ENCODE measurements at regions not wholly inside any gene's neighbourhood (a gene's known extent, or its start where the extent isn't known, plus 50 kb on each side); places are given as distances from the start of the nearest gene placed in this dataset.

GRCh38 chr9:26264709-26265601 is 586.7 kb upstream of the TUSC1 start:
- peak overlapping the region; percentile 1 for H3K27ac ChIP-seq
- DNase-seq (ENCODE audit: low read depth, low spot score) = no peak

- H3K27ac ChIP-seq = no peak overlapping the region
- DNase-seq (ENCODE audit: low read depth, low spot score) = no peak
These were observed 585.2 kb upstream of the TUSC1 start for GRCh38 chr9:26263478-26263877.

DNA sequence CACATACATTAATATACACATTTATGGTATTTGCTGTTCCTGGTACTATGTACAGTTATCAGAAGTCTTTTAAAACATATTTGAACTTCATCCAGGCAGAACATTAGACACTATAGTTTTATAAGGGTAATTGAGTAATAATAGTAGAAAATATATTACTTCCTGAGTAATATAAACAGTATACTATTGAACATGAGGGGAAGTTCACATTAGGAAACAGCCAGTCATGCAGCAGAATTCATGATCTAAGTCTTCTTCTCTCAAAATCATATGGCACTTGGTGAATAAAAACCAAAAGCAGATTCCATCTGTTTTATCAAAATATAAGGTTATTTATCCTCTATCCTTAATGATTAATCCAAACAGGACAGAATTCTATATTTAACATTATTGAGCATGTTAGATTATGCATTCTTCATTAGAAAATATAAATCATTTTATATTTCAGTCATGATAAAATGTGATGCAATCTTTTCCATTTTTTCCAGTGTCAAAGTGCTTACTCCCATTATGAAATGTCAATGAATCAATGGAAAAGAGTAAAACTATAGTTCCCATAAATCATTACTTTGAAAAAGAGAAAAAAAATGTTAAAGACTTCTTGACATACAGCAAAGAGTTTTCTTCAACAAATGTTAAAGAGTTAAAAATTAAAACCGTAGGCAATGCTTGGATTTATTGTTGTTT is 584.3 kb upstream of the TUSC1 start:
- peak overlapping the region; percentile 66 for H3K27ac ChIP-seq
- no peak for DNase-seq (ENCODE audit: low read depth, low spot score)

GRCh38 chr9:26261503-26262330 is 583.5 kb upstream of the TUSC1 start:
- DNase-seq (ENCODE audit: low read depth, low spot score) = no peak
- H3K27ac ChIP-seq = peak overlapping the region; percentile 66

- peak overlapping the region; percentile 66 for H3K27ac ChIP-seq
- DNase-seq (ENCODE audit: low read depth, low spot score) = no peak
These were observed 582.0 kb upstream of the TUSC1 start for GRCh38 chr9:26260238-26260637.

DNA sequence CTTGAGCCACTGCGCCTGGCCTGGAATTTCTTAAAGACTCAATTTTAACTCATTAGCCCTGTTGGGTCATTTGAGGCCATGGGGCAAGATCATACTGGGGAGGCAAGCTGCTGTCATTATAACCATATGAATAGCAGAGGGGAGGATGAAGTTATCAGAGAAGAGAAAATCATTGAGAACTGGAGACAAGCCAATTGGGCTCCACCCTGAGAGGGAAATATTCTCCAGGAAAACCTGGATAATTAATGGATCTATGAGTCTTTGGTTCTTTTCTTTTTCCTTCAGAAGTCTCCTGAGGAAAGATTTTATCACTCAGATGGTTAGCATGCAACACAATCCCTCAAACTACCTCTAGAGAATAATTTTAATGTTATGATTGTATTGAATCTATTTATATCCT is 569.6 kb upstream of the TUSC1 start:
- H3K27ac ChIP-seq = no peak overlapping the region
- no peak for DNase-seq (ENCODE audit: low read depth, low spot score)

DNA sequence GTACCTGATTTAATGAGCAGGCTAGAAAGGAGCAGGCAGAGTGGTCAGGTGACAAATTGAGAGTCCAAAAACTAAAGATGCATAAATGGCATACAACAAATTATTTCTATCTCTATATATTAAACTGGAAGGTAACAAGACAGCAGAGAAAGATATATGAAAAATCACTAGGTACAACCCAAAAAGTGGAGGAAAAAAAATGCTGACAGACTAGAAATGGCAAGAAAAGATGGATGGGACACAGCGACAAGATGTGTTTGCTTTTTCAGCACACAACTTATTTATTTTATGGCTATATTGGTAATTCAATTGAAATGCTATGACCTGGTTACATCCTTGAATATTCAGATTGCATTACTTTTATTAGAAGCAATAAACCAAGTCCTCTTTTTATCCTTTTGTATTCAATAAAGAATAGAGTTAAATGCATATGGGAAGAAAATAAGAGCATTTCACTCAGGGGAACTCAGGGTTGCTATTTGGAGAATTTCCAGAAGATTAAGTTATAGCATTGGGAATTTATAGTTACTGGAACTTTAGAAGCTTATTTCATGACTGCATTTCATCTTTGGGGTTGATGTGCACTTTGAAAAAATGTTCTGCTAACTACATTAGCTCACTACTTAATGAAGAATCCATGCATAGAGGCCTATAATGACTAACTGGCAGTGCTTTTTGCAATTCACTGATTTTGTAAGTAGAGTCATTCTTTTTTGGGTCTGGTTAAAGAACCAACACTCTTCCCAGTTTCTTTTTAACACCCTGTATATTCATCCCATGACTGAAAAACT is 566.6 kb upstream of the TUSC1 start:
- no peak overlapping the region for H3K27ac ChIP-seq
- DNase-seq (ENCODE audit: low read depth, low spot score) = no peak

DNA sequence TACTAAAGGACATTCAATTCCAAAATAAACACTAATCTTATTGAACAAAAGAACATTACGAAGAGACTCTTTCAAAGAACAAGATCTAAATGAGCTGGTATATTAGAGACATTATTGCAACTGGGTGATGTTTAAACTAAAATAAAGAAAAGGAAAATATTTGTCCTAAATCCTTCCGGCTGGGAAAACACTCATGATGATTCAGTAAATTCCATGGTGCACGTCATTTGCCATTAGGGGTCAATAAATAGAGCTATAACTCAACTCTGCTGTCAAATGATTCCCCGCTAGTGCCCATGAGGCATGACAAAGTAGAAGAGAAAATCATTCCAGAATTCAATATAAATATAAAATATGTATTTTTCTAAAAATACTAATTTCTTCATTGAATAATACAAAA is 565.5 kb upstream of the TUSC1 start:
- H3K27ac ChIP-seq = no peak overlapping the region
- DNase-seq (ENCODE audit: low read depth, low spot score) = no peak

GRCh38 chr9:26243029-26243697 is 564.9 kb upstream of the TUSC1 start:
- no peak overlapping the region for H3K27ac ChIP-seq
- no peak for DNase-seq (ENCODE audit: low read depth, low spot score)

GRCh38 chr9:26240020-26240419 is 561.8 kb upstream of the TUSC1 start:
- H3K27ac ChIP-seq = no peak overlapping the region
- no peak for DNase-seq (ENCODE audit: low read depth, low spot score)

- DNase-seq (ENCODE audit: low read depth, low spot score) = no peak
- H3K27ac ChIP-seq = no peak overlapping the region
These were observed 559.0 kb upstream of the TUSC1 start for GRCh38 chr9:26237256-26237655.

GRCh38 chr9:26234865-26235264 is 556.6 kb upstream of the TUSC1 start:
- H3K27ac ChIP-seq = no peak overlapping the region
- DNase-seq (ENCODE audit: low read depth, low spot score) = no peak

- DNase-seq (ENCODE audit: low read depth, low spot score) = no peak
- no peak overlapping the region for H3K27ac ChIP-seq
These were observed 553.1 kb upstream of the TUSC1 start for GRCh38 chr9:26231391-26231790.

DNA sequence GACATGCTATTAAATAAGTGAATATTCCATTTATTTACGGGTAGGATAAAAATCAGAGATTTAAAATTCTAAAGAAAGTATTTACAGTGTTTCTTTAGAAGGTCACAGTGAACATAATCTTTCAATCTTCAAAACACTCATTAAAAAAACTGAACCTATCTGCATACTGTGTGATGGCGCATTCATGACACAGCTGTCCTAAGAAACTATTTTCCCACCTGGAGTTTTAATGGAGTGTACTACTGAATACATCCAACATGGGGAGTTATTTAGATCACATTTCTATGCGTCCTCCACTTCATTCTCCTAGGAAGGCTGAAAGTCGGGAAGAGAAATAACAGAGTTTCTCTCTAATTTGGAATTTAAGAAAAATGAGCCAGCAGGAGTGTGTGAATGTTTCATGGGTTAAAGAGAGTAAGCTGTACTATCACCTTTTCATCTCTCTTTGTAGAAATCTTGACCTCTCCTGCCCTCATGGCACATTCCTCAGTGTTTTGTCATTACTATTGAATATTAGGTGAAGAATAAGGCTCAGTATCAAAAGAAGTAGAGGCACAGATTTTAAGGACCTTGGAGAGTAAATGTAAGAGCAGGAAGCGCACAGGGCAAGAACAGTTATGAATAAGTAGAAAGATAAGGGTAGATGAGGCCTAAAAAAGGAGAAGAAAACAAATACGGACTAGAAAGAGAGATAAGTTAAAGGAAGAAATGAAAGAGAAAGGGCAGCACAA is 551.2 kb upstream of the TUSC1 start:
- DNase-seq (ENCODE audit: low read depth, low spot score) = no peak
- no peak overlapping the region for H3K27ac ChIP-seq

GRCh38 chr9:26228273-26228672 is 550.0 kb upstream of the TUSC1 start:
- no peak overlapping the region for H3K27ac ChIP-seq
- DNase-seq (ENCODE audit: low read depth, low spot score) = no peak

GRCh38 chr9:26221290-26221689 is 543.0 kb upstream of the TUSC1 start:
- no peak overlapping the region for H3K27ac ChIP-seq
- no peak for DNase-seq (ENCODE audit: low read depth, low spot score)

- no peak overlapping the region for H3K27ac ChIP-seq
- no peak for DNase-seq (ENCODE audit: low read depth, low spot score)
These were observed 542.1 kb upstream of the TUSC1 start for GRCh38 chr9:26220367-26220766.

DNA sequence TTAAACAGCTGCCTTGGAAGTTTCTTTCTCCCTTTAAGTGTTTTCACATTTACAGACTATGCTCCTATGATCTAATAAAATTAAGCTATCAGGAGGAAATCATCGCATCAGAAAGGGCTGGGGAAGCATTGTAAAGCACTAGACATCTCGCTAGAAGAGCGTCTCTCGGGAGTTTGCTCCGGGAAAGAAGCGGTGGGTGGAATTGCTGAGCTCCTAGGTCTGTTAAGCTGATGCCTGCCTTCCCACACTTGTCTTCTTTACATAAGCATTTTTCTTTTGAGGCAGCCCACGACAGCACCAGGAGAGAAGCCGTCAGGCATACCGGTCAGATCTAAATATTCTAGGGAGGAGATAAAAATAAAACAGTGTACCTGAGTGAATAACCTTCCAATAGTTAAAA is 541.7 kb upstream of the TUSC1 start:
- no peak for DNase-seq (ENCODE audit: low read depth, low spot score)
- H3K27ac ChIP-seq = no peak overlapping the region

DNA sequence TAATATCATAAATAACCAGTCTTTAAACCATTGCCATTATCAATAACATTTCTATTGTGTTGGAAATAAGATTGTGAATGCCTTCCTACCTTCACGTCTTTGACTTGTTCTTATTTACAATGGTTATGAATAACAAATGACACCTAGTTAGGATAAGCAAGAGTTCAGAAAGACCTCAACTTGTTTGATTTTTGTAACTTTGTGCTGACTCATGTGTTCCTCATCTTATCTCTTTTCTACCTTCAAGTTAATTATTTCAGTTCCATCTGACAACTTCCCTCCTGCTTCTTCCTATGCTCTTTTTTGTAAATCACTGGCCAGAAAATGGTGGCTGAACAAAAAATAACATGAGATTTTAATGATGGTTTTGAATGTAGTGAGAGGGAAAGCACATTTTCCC is 538.5 kb upstream of the TUSC1 start:
- DNase-seq (ENCODE audit: low read depth, low spot score) = no peak
- no peak overlapping the region for H3K27ac ChIP-seq
